ENCODE measurements at regions not wholly inside any gene's neighbourhood (a gene's known extent, or its start where the extent isn't known, plus 50 kb on each side); places are given as distances from the start of the nearest gene placed in this dataset.

DNA sequence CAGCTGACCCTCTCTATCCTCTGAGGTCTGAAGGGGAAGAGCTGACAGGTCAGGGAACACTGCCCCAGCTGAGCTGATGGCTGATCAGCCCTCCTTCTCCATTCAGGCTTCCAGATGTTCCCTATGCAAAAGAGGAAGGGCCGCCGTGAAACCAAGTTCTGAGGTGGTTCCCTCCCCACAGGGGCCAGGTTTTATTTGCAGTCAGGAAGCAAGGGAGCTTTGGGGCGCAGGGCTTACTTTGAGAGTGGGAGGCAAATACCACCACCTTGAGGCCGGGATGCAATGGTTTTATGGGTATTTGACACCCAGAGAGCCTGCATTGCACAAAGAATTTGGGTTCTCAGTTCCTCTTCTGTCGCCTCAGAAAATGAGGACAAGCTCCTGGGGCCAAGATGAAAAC is 186.9 kb downstream of the ARRDC4 start:
- Histone ChIP-seq H3K9me3 (ENCODE audit: insufficient read depth, low read length) (no peaks in the 10 kb centered on the region), H3K36me3 (ENCODE audit: low read length) (no peaks in the 10 kb centered on the region), H3K27ac (ENCODE audit: low read depth, low read length) (peak overlapping the region; percentile 93), H3K27me3 (ENCODE audit: low read length) (no peaks in the 10 kb centered on the region), H3F3A (ENCODE audit: insufficient read depth) (peaks cover 14% of the 10 kb centered on the region; the same call in 1 of the 2 replicates), H2AFZ (ENCODE audit: low read depth, low read length, severe bottlenecking) (no peak overlapping the region), H3K9ac (ENCODE audit: low read length) (peak overlapping the region; percentile 41), H3K9me2 (replicated peaks; ENCODE audit: insufficient read depth, low read length) (no peaks in the 10 kb centered on the region), H3K79me2 (ENCODE audit: insufficient read depth, low read length) (no peaks in the 10 kb centered on the region), H4K20me1 (ENCODE audit: low read depth, low read length) (no peaks in the 10 kb centered on the region), H3K4me2 (ENCODE audit: low read depth, low read length, poor library complexity, severe bottlenecking) (peak overlapping the region; percentile 31), H3K4me3 (ENCODE audit: insufficient read depth, low read length, poor library complexity, severe bottlenecking) (no peak overlapping the region)
- no peak for TF ChIP-seq EZH2phosphoT487 (conservative IDR thresholded peaks at IDR 0.05; ENCODE audit: low read length)
- TF ChIP-seq, protein P1, sequence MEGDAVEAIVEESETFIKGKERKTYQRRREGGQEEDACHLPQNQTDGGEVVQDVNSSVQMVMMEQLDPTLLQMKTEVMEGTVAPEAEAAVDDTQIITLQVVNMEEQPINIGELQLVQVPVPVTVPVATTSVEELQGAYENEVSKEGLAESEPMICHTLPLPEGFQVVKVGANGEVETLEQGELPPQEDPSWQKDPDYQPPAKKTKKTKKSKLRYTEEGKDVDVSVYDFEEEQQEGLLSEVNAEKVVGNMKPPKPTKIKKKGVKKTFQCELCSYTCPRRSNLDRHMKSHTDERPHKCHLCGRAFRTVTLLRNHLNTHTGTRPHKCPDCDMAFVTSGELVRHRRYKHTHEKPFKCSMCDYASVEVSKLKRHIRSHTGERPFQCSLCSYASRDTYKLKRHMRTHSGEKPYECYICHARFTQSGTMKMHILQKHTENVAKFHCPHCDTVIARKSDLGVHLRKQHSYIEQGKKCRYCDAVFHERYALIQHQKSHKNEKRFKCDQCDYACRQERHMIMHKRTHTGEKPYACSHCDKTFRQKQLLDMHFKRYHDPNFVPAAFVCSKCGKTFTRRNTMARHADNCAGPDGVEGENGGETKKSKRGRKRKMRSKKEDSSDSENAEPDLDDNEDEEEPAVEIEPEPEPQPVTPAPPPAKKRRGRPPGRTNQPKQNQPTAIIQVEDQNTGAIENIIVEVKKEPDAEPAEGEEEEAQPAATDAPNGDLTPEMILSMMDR (IDR thresholded peaks at IDR 0.05; ENCODE audit: insufficient read depth, low read length, poor library complexity, severe bottlenecking) = no peak

GRCh38 chr15:98150084-98150483 is 189.6 kb downstream of the ARRDC4 start:
- no peak overlapping the region for H3K4me3 ChIP-seq (ENCODE audit: insufficient read depth, low read length, poor library complexity, severe bottlenecking)
- H3K27me3 ChIP-seq (ENCODE audit: low read length) = no peaks in the 10 kb centered on the region
- peak overlapping the region; percentile 56 for H3K4me2 ChIP-seq (ENCODE audit: low read depth, low read length, poor library complexity, severe bottlenecking)
- no peaks in the 10 kb centered on the region for H3K36me3 ChIP-seq (ENCODE audit: low read length)
- H3K9me2 ChIP-seq (replicated peaks; ENCODE audit: insufficient read depth, low read length) = no peaks in the 10 kb centered on the region
- H2AFZ ChIP-seq (ENCODE audit: low read depth, low read length, severe bottlenecking) = no peak overlapping the region
- H4K20me1 ChIP-seq (ENCODE audit: low read depth, low read length) = no peaks in the 10 kb centered on the region
- no peaks in the 10 kb centered on the region for H3K79me2 ChIP-seq (ENCODE audit: insufficient read depth, low read length)
- peak overlapping the region; percentile 93 for H3K27ac ChIP-seq (ENCODE audit: low read depth, low read length)
- no peaks in the 10 kb centered on the region for H3K9me3 ChIP-seq (ENCODE audit: insufficient read depth, low read length)
- H3F3A ChIP-seq (ENCODE audit: insufficient read depth) = peaks cover 14% of the 10 kb centered on the region; the same call in 1 of the 2 replicates
- peak overlapping the region; percentile 48 for H3K9ac ChIP-seq (ENCODE audit: low read length)
- TF ChIP-seq, protein P1 (IDR thresholded peaks at IDR 0.05; ENCODE audit: insufficient read depth, low read length, poor library complexity, severe bottlenecking) = no peak
- TF ChIP-seq EZH2phosphoT487 (conservative IDR thresholded peaks at IDR 0.05; ENCODE audit: low read length) = no peak

- H2AFZ ChIP-seq (ENCODE audit: low read depth, low read length, severe bottlenecking) = no peak overlapping the region
- H3K27me3 ChIP-seq (ENCODE audit: low read length) = no peaks in the 10 kb centered on the region
- no peaks in the 10 kb centered on the region for H4K20me1 ChIP-seq (ENCODE audit: low read depth, low read length)
- H3K27ac ChIP-seq (ENCODE audit: low read depth, low read length) = peak overlapping the region; percentile 93
- peak overlapping the region; percentile 48 for H3K9ac ChIP-seq (ENCODE audit: low read length)
- H3K4me3 ChIP-seq (ENCODE audit: insufficient read depth, low read length, poor library complexity, severe bottlenecking) = no peak overlapping the region
- peak overlapping the region; percentile 56 for H3K4me2 ChIP-seq (ENCODE audit: low read depth, low read length, poor library complexity, severe bottlenecking)
- H3K36me3 ChIP-seq (ENCODE audit: low read length) = no peaks in the 10 kb centered on the region
- no peak for TF ChIP-seq EZH2phosphoT487 (conservative IDR thresholded peaks at IDR 0.05; ENCODE audit: low read length)
- TF ChIP-seq, protein P1 (IDR thresholded peaks at IDR 0.05; ENCODE audit: insufficient read depth, low read length, poor library complexity, severe bottlenecking) = no peak
- peaks cover 14% of the 10 kb centered on the region; the same call in 1 of the 2 replicates for H3F3A ChIP-seq (ENCODE audit: insufficient read depth)
- H3K79me2 ChIP-seq (ENCODE audit: insufficient read depth, low read length) = no peaks in the 10 kb centered on the region
- H3K9me2 ChIP-seq (replicated peaks; ENCODE audit: insufficient read depth, low read length) = no peaks in the 10 kb centered on the region
- no peaks in the 10 kb centered on the region for H3K9me3 ChIP-seq (ENCODE audit: insufficient read depth, low read length)
Measured at GRCh38 chr15:98150536-98150935, 190.0 kb downstream of the ARRDC4 start.
